Loucy (cell line): ENCODE measurements at regions not wholly inside any gene's neighbourhood (a gene's known extent, or its start where the extent isn't known, plus 50 kb on each side); places are given as distances from the start of the nearest gene placed in this dataset.

ENCODE experiments used
- H2AFZ ChIP-seq: fragments of 200-600 bp; sonication (generic); 2 replicates; pipeline ENCODE4 v1.6.0; 2016; ENCODE audit warnings: antibody characterized with exemption, mild to moderate bottlenecking, low read length, moderate library complexity
- H3F3A ChIP-seq: fragments of 200-600 bp; 2 replicates; pipeline ENCODE4 v1.6.0; 2016; ENCODE audit warnings: antibody characterized with exemption, low read depth, mild to moderate bottlenecking
- H3K27me3 ChIP-seq: fragments of 200-600 bp; sonication (generic); 2 replicates; pipeline ENCODE4 v1.6.1; 2014; ENCODE audit warnings: low read length, mild to moderate bottlenecking; ENCODE audit not compliant: insufficient read depth, poor library complexity, severe bottlenecking
- H3K36me3 ChIP-seq: fragments of 200-600 bp; sonication (generic); 2 replicates; pipeline ENCODE4 v1.6.1; 2016; ENCODE audit warnings: low read length; ENCODE audit not compliant: insufficient read depth
- H3K4me1 ChIP-seq: fragments of 200-600 bp; sonication (generic); 2 replicates; pipeline ENCODE4 v1.5.1; 2014; ENCODE audit warnings: low read length, mild to moderate bottlenecking; ENCODE audit not compliant: insufficient read depth, poor library complexity, severe bottlenecking
- H3K4me2 ChIP-seq: fragments of 200-600 bp; sonication (generic); 2 replicates; pipeline ENCODE4 v1.6.0; 2014; ENCODE audit warnings: antibody characterized with exemption, low read length, low read depth, mild to moderate bottlenecking; ENCODE audit not compliant: poor library complexity, severe bottlenecking
- H3K4me3 ChIP-seq: fragments of 200-600 bp; sonication (generic); 2 replicates; pipeline ENCODE4 v1.5.1; 2014; ENCODE audit warnings: low read length, mild to moderate bottlenecking, mixed read lengths; ENCODE audit not compliant: poor library complexity, severe bottlenecking
- H3K79me2 ChIP-seq: fragments of 200-600 bp; sonication (generic); 2 replicates; pipeline ENCODE4 v1.6.1; 2014; ENCODE audit warnings: low read length; ENCODE audit not compliant: insufficient read depth
- H3K9ac ChIP-seq: fragments of 200-600 bp; sonication (generic); 2 replicates; pipeline ENCODE4 v1.6.0; 2014; ENCODE audit warnings: mild to moderate bottlenecking, low read depth, low read length, moderate library complexity; ENCODE audit not compliant: poor library complexity, severe bottlenecking
- H3K9me2 ChIP-seq: fragments of 200-600 bp; sonication (generic); replicated peaks from 2 replicates; pipeline ENCODE4 v1.6.1; 2016; ENCODE audit warnings: low read depth, low read length, mixed read lengths
- H3K9me3 ChIP-seq: fragments of 200-600 bp; sonication (generic); 2 replicates; pipeline ENCODE4 v1.6.1; 2014; ENCODE audit warnings: mild to moderate bottlenecking, antibody characterized with exemption, low read length, low read depth; ENCODE audit not compliant: insufficient read depth
- H4K20me1 ChIP-seq: fragments of 200-600 bp; sonication (generic); 2 replicates; pipeline ENCODE4 v1.6.0; 2014; ENCODE audit warnings: antibody characterized with exemption, low read length, mild to moderate bottlenecking; ENCODE audit not compliant: insufficient read depth, poor library complexity, severe bottlenecking
- EZH2phosphoT487 ChIP-seq: fragments of 200-600 bp; IDR thresholded peaks from 2 replicates; pipeline ENCODE4 v1.6.1; 2018; ENCODE audit warnings: antibody characterized with exemption, mild to moderate bottlenecking, moderate library complexity, borderline replicate concordance
- TF ChIP-seq, protein P1 (sequence below): fragments of 200-600 bp; sonication (generic); conservative IDR thresholded peaks from 2 replicates; pipeline ENCODE4 v1.5.1; 2014; ENCODE audit warnings: mild to moderate bottlenecking, antibody characterized with exemption, low read length

DNA sequence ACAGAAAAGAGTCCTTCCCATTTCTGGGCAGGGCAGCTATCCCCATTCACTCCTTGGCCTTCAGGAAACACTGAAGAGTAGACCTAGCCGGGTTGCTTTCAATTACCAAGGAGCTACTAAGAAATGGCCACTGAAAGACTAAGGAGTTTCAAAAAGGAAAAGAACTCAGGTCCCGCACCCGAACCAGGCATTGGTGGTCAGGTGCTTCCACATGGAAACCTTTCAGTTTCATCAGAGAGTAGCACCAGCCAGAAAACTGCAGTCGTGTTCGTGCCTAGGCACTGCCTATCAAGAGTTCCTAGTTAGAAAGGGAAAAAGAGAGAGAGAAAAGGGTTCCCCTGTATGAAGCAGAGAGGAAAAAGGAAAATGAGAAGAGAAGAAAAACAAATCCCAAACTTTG, 237.9 kb downstream of the KLHL4 start:
- Histone ChIP-seq H2AFZ (no peak overlapping the region), H3K27me3 (no peaks in the 10 kb centered on the region), H3K36me3 (no peaks in the 10 kb centered on the region), H3K79me2 (no peaks in the 10 kb centered on the region), H3K4me3 (no peak overlapping the region), H3K9me3 (no peaks in the 10 kb centered on the region), H3K9me2 (no peaks in the 10 kb centered on the region), H3K4me1 (no peaks in the 10 kb centered on the region), H3K9ac (no peak overlapping the region), H4K20me1 (no peaks in the 10 kb centered on the region), H3F3A (no peaks in the 10 kb centered on the region), H3K4me2 (no peak overlapping the region)
- no peak for TF ChIP-seq EZH2phosphoT487
- TF ChIP-seq, protein P1, sequence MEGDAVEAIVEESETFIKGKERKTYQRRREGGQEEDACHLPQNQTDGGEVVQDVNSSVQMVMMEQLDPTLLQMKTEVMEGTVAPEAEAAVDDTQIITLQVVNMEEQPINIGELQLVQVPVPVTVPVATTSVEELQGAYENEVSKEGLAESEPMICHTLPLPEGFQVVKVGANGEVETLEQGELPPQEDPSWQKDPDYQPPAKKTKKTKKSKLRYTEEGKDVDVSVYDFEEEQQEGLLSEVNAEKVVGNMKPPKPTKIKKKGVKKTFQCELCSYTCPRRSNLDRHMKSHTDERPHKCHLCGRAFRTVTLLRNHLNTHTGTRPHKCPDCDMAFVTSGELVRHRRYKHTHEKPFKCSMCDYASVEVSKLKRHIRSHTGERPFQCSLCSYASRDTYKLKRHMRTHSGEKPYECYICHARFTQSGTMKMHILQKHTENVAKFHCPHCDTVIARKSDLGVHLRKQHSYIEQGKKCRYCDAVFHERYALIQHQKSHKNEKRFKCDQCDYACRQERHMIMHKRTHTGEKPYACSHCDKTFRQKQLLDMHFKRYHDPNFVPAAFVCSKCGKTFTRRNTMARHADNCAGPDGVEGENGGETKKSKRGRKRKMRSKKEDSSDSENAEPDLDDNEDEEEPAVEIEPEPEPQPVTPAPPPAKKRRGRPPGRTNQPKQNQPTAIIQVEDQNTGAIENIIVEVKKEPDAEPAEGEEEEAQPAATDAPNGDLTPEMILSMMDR: no peak

DNA sequence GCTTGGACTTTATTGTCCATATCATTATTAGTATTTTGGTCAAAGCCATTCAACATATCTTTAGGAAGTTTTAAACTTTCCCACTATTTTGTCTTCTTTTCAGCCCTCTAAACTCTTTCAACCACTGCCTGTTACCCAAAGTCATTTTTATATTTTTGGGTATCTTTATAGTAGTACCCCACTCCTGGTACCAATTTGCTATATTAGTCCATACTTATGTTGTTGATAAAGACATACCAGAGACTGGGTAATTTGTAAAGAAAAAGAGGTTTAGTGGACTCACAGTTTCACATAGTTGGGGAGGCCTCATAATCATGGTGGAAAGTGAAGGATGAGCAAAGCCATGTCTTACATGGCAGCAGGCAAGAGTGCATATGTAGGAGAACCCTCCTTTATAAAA, 271.4 kb downstream of the KLHL4 start:
- Histone ChIP-seq H3K9me2 (no peaks in the 10 kb centered on the region), H3K4me2 (no peak overlapping the region), H3K79me2 (no peaks in the 10 kb centered on the region), H3F3A (no peaks in the 10 kb centered on the region), H3K9me3 (no peaks in the 10 kb centered on the region), H3K36me3 (no peaks in the 10 kb centered on the region), H3K4me1 (no peaks in the 10 kb centered on the region), H3K9ac (no peak overlapping the region), H3K27me3 (no peaks in the 10 kb centered on the region), H3K4me3 (no peak overlapping the region), H2AFZ (no peak overlapping the region), H4K20me1 (no peaks in the 10 kb centered on the region)
- TF ChIP-seq, protein P1: no peak

DNA sequence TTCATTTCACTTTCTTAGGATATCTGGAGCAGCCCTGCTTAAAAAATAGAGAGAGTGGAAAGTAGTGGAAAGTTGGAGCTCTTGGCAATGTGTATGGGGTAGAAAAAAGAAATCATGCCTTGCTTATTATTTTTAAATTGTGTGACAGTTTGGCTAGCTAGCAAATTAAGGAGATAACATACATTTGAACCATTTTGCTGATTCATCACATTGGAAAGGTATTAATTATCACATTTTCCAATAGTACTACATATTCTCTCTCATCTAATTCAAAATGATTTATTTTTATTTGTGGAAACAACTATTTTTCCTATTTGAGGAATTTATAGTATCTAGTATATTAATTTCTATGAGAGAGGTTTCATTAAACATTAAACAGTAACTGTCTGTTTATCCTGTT, 280.4 kb downstream of the KLHL4 start:
- Histone ChIP-seq H3K4me1 (no peaks in the 10 kb centered on the region), H3K9me2 (no peaks in the 10 kb centered on the region), H3F3A (no peaks in the 10 kb centered on the region), H3K9me3 (no peaks in the 10 kb centered on the region), H3K27me3 (no peaks in the 10 kb centered on the region), H3K9ac (no peak overlapping the region), H2AFZ (no peak overlapping the region), H3K4me3 (no peak overlapping the region), H4K20me1 (no peaks in the 10 kb centered on the region), H3K4me2 (no peak overlapping the region), H3K36me3 (no peaks in the 10 kb centered on the region), H3K79me2 (no peaks in the 10 kb centered on the region)
- TF ChIP-seq, protein P1: no peak
- no peak for TF ChIP-seq EZH2phosphoT487
